OCI-LY1 (cell line): ENCODE measurements at regions not wholly inside any gene's neighbourhood (a gene's known extent, or its start where the extent isn't known, plus 50 kb on each side); places are given as distances from the start of the nearest gene placed in this dataset.

Experiments used
- CTCF ChIP-seq: fragments of 200-600 bp; sonication (generic), shearing (Covaris generic); IDR thresholded peaks from 2 replicates; pipeline ENCODE4 v1.5.1; 2017; ENCODE audit warnings: mild to moderate bottlenecking, antibody characterized with exemption, low read length, moderate library complexity, mixed read lengths
- EZH2 ChIP-seq: fragments of 200-600 bp; sonication (generic), shearing (Covaris generic); IDR thresholded peaks from 2 replicates; pipeline ENCODE4 v1.8.0; 2017; ENCODE audit warnings: borderline replicate concordance, mixed run types, mild to moderate bottlenecking, antibody characterized with exemption, low read length, moderate library complexity, mixed read lengths

- TF ChIP-seq CTCF (no peak), EZH2 (no peak)
Measured at GRCh38 chr3:112757197-112757596, 89.5 kb downstream of the CD200R1L start.
